Nephron progenitor cell (in vitro differentiated cells): ENCODE measurements at regions not wholly inside any gene's neighbourhood (a gene's known extent, or its start where the extent isn't known, plus 50 kb on each side); places are given as distances from the start of the nearest gene placed in this dataset.

Source experiments
- DNase-seq: peaks from one replicate; pipeline ENCODE4 v3.0.0; 2021
- H3K27ac Mint-ChIP-seq: 2 replicates; pipeline ENCODE4 v1.8.0; 2021; ENCODE audit warnings: mild to moderate bottlenecking, moderate library complexity, mixed read lengths
- H3K27me3 Mint-ChIP-seq: 2 replicates; pipeline ENCODE4 v1.8.0; 2021; ENCODE audit warnings: mild to moderate bottlenecking, low read depth, mixed read lengths; ENCODE audit not compliant: poor library complexity
- H3K36me3 Mint-ChIP-seq: 2 replicates; pipeline ENCODE4 v1.8.0; 2021; ENCODE audit warnings: low read depth, mixed read lengths
- H3K4me1 Mint-ChIP-seq: 2 replicates; pipeline ENCODE4 v1.8.0; 2021; ENCODE audit warnings: mixed read lengths
- H3K4me3 Mint-ChIP-seq: 2 replicates; pipeline ENCODE4 v1.8.0; 2021; ENCODE audit warnings: mild to moderate bottlenecking, moderate library complexity, mixed read lengths
- H3K9me3 Mint-ChIP-seq: 2 replicates; pipeline ENCODE4 v1.8.0; 2021; ENCODE audit warnings: mild to moderate bottlenecking, moderate library complexity, mixed read lengths
- TF ChIP-seq, protein P1 (sequence below): fragments of 200-600 bp; sonication (generic); IDR thresholded peaks from 2 replicates; pipeline ENCODE4 v1.5.0; 2021; ENCODE audit warnings: antibody characterized with exemption

DNA sequence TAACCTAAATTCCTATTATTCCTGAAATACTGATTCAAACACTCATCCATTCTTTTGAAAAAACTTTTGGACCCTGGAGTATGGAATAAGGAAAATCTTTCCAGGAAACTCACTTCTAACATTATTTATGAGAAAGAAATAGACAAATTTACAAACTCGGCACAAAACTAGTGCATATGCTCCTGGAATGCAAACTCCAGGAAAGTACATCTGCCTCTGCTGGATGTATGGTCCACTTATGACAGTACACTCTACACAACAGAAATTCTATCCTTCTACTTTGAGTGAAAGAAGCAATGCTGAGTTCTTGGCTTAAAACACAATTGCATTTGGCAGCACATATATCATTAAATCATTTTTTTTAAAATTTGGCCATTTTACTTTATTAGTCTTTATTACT lies 700.5 kb upstream of the STXBP6 start:
- DNase-seq: no peak
- peaks cover 5% of the 10 kb centered on the region for H3K4me1 Mint-ChIP-seq
- no peaks in the 10 kb centered on the region for H3K9me3 Mint-ChIP-seq
- TF ChIP-seq, protein P1, sequence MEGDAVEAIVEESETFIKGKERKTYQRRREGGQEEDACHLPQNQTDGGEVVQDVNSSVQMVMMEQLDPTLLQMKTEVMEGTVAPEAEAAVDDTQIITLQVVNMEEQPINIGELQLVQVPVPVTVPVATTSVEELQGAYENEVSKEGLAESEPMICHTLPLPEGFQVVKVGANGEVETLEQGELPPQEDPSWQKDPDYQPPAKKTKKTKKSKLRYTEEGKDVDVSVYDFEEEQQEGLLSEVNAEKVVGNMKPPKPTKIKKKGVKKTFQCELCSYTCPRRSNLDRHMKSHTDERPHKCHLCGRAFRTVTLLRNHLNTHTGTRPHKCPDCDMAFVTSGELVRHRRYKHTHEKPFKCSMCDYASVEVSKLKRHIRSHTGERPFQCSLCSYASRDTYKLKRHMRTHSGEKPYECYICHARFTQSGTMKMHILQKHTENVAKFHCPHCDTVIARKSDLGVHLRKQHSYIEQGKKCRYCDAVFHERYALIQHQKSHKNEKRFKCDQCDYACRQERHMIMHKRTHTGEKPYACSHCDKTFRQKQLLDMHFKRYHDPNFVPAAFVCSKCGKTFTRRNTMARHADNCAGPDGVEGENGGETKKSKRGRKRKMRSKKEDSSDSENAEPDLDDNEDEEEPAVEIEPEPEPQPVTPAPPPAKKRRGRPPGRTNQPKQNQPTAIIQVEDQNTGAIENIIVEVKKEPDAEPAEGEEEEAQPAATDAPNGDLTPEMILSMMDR: no peak
- H3K36me3 Mint-ChIP-seq: no peaks in the 10 kb centered on the region
- H3K27me3 Mint-ChIP-seq: no peaks in the 10 kb centered on the region
- no peak overlapping the region for H3K4me3 Mint-ChIP-seq
- H3K27ac Mint-ChIP-seq: no peak overlapping the region
